Hepatocyte (in vitro differentiated cells): ENCODE measurements at regions not wholly inside any gene's neighbourhood (a gene's known extent, or its start where the extent isn't known, plus 50 kb on each side); places are given as distances from the start of the nearest gene placed in this dataset.
"Not testable (repeated sequence)": the region's sequence is repeated elsewhere in the genome, so short reads cannot be mapped to it uniquely, and the experiment has no call there.

Source experiments
- DNase-seq: peaks from one replicate; pipeline ENCODE4 v3.0.0-alpha.2; 2016; ENCODE audit warnings: low spot score
- H2AFZ ChIP-seq: fragments of 200-600 bp; sonication (generic); 2 replicates; pipeline ENCODE4 v1.6.0; 2016; ENCODE audit warnings: antibody characterized with exemption, mild to moderate bottlenecking
- H3K27ac ChIP-seq: fragments of 200-600 bp; sonication (generic); 2 replicates; pipeline ENCODE4 v1.5.1; 2016; ENCODE audit warnings: mild to moderate bottlenecking
- H3K27me3 ChIP-seq: fragments of 200-600 bp; sonication (generic); 2 replicates; pipeline ENCODE4 v1.6.1; 2016
- H3K36me3 ChIP-seq: fragments of 200-600 bp; sonication (generic); replicated peaks from 2 replicates; pipeline ENCODE4 v1.5.1; 2016; ENCODE audit warnings: low read depth; ENCODE audit not compliant: insufficient read depth
- H3K4me1 ChIP-seq: fragments of 200-600 bp; sonication (generic); 2 replicates; pipeline ENCODE4 v1.5.1; 2016; ENCODE audit warnings: mild to moderate bottlenecking, moderate library complexity; ENCODE audit not compliant: insufficient read depth
- H3K4me2 ChIP-seq: fragments of 200-600 bp; sonication (generic); 2 replicates; pipeline ENCODE4 v1.6.0; 2016
- H3K4me3 ChIP-seq: fragments of 200-600 bp; sonication (generic); 2 replicates; pipeline ENCODE4 v1.5.1; 2016; ENCODE audit warnings: mild to moderate bottlenecking
- H3K79me2 ChIP-seq: fragments of 200-600 bp; sonication (generic); 2 replicates; pipeline ENCODE4 v1.6.0; 2017; ENCODE audit warnings: mild to moderate bottlenecking
- H3K9me2 ChIP-seq: fragments of 200-600 bp; sonication (generic); replicated peaks from 2 replicates; pipeline ENCODE4 v1.6.0; 2017; ENCODE audit warnings: mild to moderate bottlenecking; ENCODE audit not compliant: insufficient read depth
- H3K9me3 ChIP-seq: fragments of 200-600 bp; sonication (generic); 2 replicates; pipeline ENCODE4 v1.5.1; 2016; ENCODE audit warnings: low read depth, mild to moderate bottlenecking
- H4K20me1 ChIP-seq: fragments of 200-600 bp; sonication (generic); 2 replicates; pipeline ENCODE4 v1.6.0; 2016; ENCODE audit warnings: mild to moderate bottlenecking; ENCODE audit not compliant: insufficient read depth, poor library complexity, severe bottlenecking
- EZH2 ChIP-seq: fragments of 200-600 bp; sonication (generic); IDR thresholded peaks from 2 replicates; pipeline ENCODE4 v1.6.1; 2016; ENCODE audit warnings: antibody characterized with exemption, mild to moderate bottlenecking, borderline replicate concordance
- EZH2phosphoT487 ChIP-seq: fragments of 200-600 bp; sonication (generic); IDR thresholded peaks from one replicate; pipeline ENCODE4 v1.6.1; 2018; ENCODE audit warnings: antibody characterized with exemption, mild to moderate bottlenecking, low read depth, moderate library complexity; ENCODE audit not compliant: unreplicated experiment, severe bottlenecking
- WGBS: methylation state at CpG from one replicate; pipeline ENCODE4 v1.1.6; 2016; ENCODE audit warnings: low lambda C conversion rate; ENCODE audit errors: missing lambda C conversion rate; 5-methylcytosine and 5-hydroxymethylcytosine counted together
- TF ChIP-seq, protein P1 (sequence below): fragments of 200-600 bp; sonication (generic); IDR thresholded peaks from 2 replicates; pipeline ENCODE4 v1.5.1; 2016; ENCODE audit warnings: antibody characterized with exemption, mild to moderate bottlenecking; ENCODE audit not compliant: poor library complexity

DNA sequence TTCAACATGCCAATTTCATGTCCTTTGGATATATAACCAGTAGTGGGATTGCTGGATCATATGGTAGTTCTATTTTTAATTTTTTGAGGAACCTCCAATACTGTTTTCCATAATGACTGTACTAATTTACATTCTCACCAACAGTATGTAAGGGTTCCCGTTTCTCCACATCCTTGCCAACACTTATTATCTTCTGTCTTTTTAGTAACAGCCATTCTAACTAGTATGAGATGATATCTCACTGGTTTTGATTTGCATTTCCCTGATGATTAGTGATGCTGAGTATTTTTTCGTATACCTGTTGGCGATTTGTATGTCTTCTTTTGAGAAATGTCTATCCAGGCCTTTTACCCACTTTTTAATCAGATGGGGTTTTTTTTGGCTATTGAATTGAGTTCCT, 133.5 kb upstream of the MED14 start:
- Histone ChIP-seq H3K4me1 (peaks cover 4% of the 10 kb centered on the region), H3K27me3 (no peaks in the 10 kb centered on the region), H2AFZ (no peak overlapping the region), H3K4me3 (no peak overlapping the region), H4K20me1 (no peaks in the 10 kb centered on the region), H3K36me3 (no peaks in the 10 kb centered on the region), H3K79me2 (no peaks in the 10 kb centered on the region), H3K9me3 (no peaks in the 10 kb centered on the region), H3K4me2 (no peak overlapping the region), H3K9me2 (no peaks in the 10 kb centered on the region), H3K27ac (no peak overlapping the region)
- DNase-seq, result no peak
- WGBS, result 88% methylated on average over 3 of the region's 3 CpGs
- TF ChIP-seq, protein P1, sequence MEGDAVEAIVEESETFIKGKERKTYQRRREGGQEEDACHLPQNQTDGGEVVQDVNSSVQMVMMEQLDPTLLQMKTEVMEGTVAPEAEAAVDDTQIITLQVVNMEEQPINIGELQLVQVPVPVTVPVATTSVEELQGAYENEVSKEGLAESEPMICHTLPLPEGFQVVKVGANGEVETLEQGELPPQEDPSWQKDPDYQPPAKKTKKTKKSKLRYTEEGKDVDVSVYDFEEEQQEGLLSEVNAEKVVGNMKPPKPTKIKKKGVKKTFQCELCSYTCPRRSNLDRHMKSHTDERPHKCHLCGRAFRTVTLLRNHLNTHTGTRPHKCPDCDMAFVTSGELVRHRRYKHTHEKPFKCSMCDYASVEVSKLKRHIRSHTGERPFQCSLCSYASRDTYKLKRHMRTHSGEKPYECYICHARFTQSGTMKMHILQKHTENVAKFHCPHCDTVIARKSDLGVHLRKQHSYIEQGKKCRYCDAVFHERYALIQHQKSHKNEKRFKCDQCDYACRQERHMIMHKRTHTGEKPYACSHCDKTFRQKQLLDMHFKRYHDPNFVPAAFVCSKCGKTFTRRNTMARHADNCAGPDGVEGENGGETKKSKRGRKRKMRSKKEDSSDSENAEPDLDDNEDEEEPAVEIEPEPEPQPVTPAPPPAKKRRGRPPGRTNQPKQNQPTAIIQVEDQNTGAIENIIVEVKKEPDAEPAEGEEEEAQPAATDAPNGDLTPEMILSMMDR, result no peak
- no peak for TF ChIP-seq EZH2phosphoT487
- TF ChIP-seq EZH2, result no peak

DNA sequence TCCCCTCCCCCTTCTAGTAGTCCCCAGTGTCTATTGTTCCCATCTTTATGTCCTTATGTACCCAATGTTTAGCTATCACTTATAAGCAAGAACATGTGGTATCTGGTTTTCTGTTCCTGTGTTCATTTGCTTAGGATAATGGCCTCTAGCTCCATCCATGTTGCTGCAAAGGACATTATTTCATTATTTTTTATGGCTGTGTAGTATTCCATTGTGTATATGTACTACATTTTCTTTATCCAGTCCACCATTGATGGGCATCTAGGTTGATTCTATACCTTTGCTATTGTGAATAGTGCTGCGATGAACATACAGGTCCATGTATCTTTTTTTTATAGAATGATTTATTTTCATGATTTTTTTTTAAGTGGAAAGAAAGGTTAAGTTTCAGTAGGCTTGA, 135.6 kb upstream of the MED14 start:
- not testable (repeated sequence) for H3K9me2 ChIP-seq, H3K27me3 ChIP-seq, H3K4me3 ChIP-seq, H3K27ac ChIP-seq, H4K20me1 ChIP-seq, DNase-seq, H3K9me3 ChIP-seq, H2AFZ ChIP-seq, H3K4me1 ChIP-seq, H3K79me2 ChIP-seq, H3K4me2 ChIP-seq, H3K36me3 ChIP-seq
- WGBS, result 96% methylated on average over 1 of the region's 1 CpG

DNA sequence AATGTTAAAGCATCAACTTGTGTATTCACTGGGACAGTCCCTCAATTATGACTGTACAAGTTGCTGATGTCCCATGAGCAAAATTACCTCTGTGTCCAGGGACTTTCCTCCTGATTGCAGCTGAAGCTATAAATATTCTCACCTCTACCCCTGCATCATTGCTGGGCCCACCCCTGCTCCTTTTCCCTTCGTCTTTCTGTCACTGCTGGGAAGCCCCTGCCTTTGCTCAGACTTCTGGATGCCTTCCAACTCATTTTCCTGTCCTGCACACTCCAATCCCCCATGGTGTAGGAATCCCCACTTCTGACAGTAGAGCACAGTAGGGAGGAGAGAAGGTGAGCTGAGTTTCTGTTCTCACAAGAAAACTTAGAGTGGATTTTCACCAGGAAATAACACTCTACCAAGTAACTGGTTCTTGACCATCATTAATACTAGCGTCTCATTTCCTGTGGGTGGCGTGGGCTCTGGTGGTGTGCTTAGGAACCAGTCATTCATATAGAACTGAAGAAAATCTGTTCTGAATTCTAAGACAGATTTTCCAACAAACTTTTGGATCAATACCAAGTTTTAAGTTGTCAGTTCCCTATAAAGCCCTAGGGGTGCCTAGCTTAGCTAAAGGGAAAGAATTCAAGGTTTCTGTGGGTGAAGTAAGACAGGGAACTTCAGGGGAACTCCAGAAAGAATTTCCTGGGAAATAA, 136.2 kb upstream of the MED14 start:
- no peak for TF ChIP-seq EZH2
- no peak for TF ChIP-seq EZH2phosphoT487
- TF ChIP-seq, protein P1, result no peak
- Histone ChIP-seq H3K4me3 (no peak overlapping the region), H3K4me1 (peaks cover 4% of the 10 kb centered on the region), H4K20me1 (no peaks in the 10 kb centered on the region), H3K27me3 (no peaks in the 10 kb centered on the region), H2AFZ (no peak overlapping the region), H3K27ac (no peak overlapping the region), H3K79me2 (no peaks in the 10 kb centered on the region), H3K9me2 (no peaks in the 10 kb centered on the region), H3K4me2 (no peak overlapping the region), H3K36me3 (no peaks in the 10 kb centered on the region), H3K9me3 (no peaks in the 10 kb centered on the region)
- WGBS, result 51% methylated on average over 3 of the region's 3 CpGs
- no peak for DNase-seq

DNA sequence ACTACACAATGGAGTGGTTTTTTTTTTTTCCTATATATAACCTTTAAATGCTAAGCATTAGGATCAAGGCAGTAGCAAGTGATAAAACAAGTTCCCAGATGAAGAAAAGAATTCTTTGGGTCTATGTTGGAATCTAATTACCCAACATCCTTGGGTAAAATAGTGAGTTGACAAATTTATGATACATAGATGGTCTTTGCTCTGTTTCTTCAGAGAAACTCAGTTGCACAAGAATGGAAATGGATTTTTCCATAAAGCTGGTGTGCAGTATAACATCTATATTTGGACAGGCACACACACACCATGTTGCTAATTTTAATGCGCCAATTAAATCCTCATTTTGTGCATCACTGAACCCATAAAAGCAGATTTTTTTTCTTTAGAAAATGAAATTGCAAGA, 137.0 kb upstream of the MED14 start:
- Histone ChIP-seq H3K27me3 (no peaks in the 10 kb centered on the region), H3K9me2 (no peaks in the 10 kb centered on the region), H3K9me3 (no peaks in the 10 kb centered on the region), H2AFZ (no peak overlapping the region), H3K79me2 (no peaks in the 10 kb centered on the region), H3K4me1 (peaks cover 4% of the 10 kb centered on the region), H4K20me1 (no peaks in the 10 kb centered on the region), H3K36me3 (no peaks in the 10 kb centered on the region), H3K27ac (no peak overlapping the region), H3K4me2 (no peak overlapping the region), H3K4me3 (no peak overlapping the region)
- no peak for DNase-seq
- 85% methylated on average over 1 of the region's 1 CpG for WGBS
- TF ChIP-seq, protein P1, result no peak
- TF ChIP-seq EZH2 (no peak), EZH2phosphoT487 (no peak)
